SU-DHL-6 (cell line): ENCODE measurements at regions not wholly inside any gene's neighbourhood (a gene's known extent, or its start where the extent isn't known, plus 50 kb on each side); places are given as distances from the start of the nearest gene placed in this dataset.

ENCODE experiments used
- EZH2phosphoT487 ChIP-seq: fragments of 200-600 bp; sonication (generic), shearing (Covaris generic); conservative IDR thresholded peaks from 2 replicates; pipeline ENCODE4 v1.6.1; 2018; ENCODE audit warnings: mild to moderate bottlenecking, antibody characterized with exemption, low read length, moderate library complexity, mixed read lengths
- TF ChIP-seq, protein P1 (sequence below): fragments of 200-600 bp; sonication (generic); IDR thresholded peaks from one replicate; pipeline ENCODE4 v1.5.1; 2017; ENCODE audit warnings: antibody characterized with exemption, mild to moderate bottlenecking, low read length, moderate library complexity; ENCODE audit not compliant: insufficient read depth, poor library complexity, severe bottlenecking

DNA sequence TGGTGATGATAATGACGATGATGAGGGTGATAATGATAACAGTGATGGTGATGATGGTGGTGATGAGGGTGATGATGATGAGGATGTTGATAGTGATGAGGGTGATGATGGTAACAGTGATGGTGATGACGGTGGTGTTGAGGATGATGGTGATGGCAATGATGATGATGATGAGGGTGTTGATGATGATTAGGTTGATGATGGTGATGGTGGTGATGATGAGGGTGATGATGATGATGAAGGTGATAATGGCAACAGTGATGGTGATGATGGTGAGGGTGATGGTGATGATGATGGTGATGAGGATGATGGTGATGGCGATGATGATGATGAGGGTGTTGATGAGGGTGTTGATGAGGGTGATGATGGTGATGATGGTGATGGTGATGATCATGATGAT lies 93.8 kb upstream of the ZNF469 start:
- TF ChIP-seq, protein P1, sequence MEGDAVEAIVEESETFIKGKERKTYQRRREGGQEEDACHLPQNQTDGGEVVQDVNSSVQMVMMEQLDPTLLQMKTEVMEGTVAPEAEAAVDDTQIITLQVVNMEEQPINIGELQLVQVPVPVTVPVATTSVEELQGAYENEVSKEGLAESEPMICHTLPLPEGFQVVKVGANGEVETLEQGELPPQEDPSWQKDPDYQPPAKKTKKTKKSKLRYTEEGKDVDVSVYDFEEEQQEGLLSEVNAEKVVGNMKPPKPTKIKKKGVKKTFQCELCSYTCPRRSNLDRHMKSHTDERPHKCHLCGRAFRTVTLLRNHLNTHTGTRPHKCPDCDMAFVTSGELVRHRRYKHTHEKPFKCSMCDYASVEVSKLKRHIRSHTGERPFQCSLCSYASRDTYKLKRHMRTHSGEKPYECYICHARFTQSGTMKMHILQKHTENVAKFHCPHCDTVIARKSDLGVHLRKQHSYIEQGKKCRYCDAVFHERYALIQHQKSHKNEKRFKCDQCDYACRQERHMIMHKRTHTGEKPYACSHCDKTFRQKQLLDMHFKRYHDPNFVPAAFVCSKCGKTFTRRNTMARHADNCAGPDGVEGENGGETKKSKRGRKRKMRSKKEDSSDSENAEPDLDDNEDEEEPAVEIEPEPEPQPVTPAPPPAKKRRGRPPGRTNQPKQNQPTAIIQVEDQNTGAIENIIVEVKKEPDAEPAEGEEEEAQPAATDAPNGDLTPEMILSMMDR = no peak
- TF ChIP-seq EZH2phosphoT487 = no peak
